HG03097 (cell line): ENCODE measurements at regions not wholly inside any gene's neighbourhood (a gene's known extent, or its start where the extent isn't known, plus 50 kb on each side); places are given as distances from the start of the nearest gene placed in this dataset.
"Not testable (repeated sequence)": the region's sequence is repeated elsewhere in the genome, so short reads cannot be mapped to it uniquely, and the experiment has no call there.

Experiments
- ATAC-seq: cut with Tn5 transposase; IDR thresholded peaks from one replicate; pipeline ENCODE4 v1.9.1; 2021; ENCODE audit not compliant: unreplicated experiment, low FRiP score

GRCh38 chr7:67604461-67605386, 608.1 kb downstream of the TYW1 start:
- ATAC-seq, result no peak

GRCh38 chr7:67608806-67609205, 612.2 kb downstream of the TYW1 start:
- ATAC-seq, result no peak

GRCh38 chr7:67610897-67611296, 614.3 kb downstream of the TYW1 start:
- ATAC-seq, result no peak

GRCh38 chr7:67614843-67615242, 618.2 kb downstream of the TYW1 start:
- ATAC-seq, result no peak

GRCh38 chr7:67616517-67616916, 619.9 kb downstream of the TYW1 start:
- no peak for ATAC-seq

GRCh38 chr7:67618556-67619162, 622.0 kb downstream of the TYW1 start:
- no peak for ATAC-seq

- no peak for ATAC-seq
Observed at GRCh38 chr7:67619175-67619574, 622.5 kb downstream of the TYW1 start.

GRCh38 chr7:67620216-67620933, 623.7 kb downstream of the TYW1 start:
- no peak for ATAC-seq

GRCh38 chr7:67621704-67622103, 625.1 kb downstream of the TYW1 start:
- ATAC-seq, result no peak

GRCh38 chr7:67625257-67625737, 628.7 kb downstream of the TYW1 start:
- ATAC-seq, result no peak

- no peak for ATAC-seq
Observed at GRCh38 chr7:67631476-67631875, 634.8 kb downstream of the TYW1 start.

GRCh38 chr7:67635271-67635670, 638.6 kb downstream of the TYW1 start:
- ATAC-seq, result no peak

GRCh38 chr7:67636348-67637022, 639.9 kb downstream of the TYW1 start:
- ATAC-seq, result no peak

- no peak for ATAC-seq
Observed at GRCh38 chr7:67637023-67637358, 640.4 kb downstream of the TYW1 start.

- not testable (repeated sequence) for ATAC-seq
Observed at GRCh38 chr7:67642542-67642941, 645.9 kb downstream of the TYW1 start.

- ATAC-seq, result no peak
Observed at GRCh38 chr7:67644151-67644550, 647.5 kb downstream of the TYW1 start.

GRCh38 chr7:67652937-67653336, 656.3 kb downstream of the TYW1 start:
- no peak for ATAC-seq

- ATAC-seq, result no peak
Observed at GRCh38 chr7:67653856-67654454, 657.3 kb downstream of the TYW1 start.

GRCh38 chr7:67654642-67655041, 658.0 kb downstream of the TYW1 start:
- ATAC-seq, result no peak

- ATAC-seq, result no peak
Observed at GRCh38 chr7:67655168-67655567, 658.5 kb downstream of the TYW1 start.
